Fibroblast of skin of scalp (primary cell): ENCODE measurements at regions not wholly inside any gene's neighbourhood (a gene's known extent, or its start where the extent isn't known, plus 50 kb on each side); places are given as distances from the start of the nearest gene placed in this dataset.

ENCODE experiments used
- DNase-seq: peaks from one replicate; pipeline ENCODE4 v3.0.0-alpha.2; 2013

GRCh38 chr4:176981074-176981473, 188.4 kb upstream of the VEGFC start:
- DNase-seq = no peak

DNA sequence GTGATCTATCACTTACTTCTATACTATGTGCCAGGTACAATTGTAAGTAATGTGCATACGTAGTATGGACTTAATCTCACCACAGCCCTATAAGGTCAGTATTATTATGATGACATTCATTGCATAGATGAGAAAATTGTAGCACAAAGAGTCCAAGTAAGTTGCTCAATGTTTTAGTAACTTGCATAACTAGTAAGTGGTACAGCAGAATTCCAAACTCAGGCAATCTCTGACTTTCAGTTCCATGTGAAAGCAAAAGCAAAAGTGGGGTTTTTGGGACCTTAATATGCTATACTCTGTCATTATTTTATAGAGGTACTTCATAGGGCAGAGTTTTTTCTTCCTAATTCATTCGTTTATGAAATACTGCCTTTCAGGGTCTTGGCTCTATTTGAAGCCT, 188.8 kb upstream of the VEGFC start:
- DNase-seq = peak; percentile 25

DNA sequence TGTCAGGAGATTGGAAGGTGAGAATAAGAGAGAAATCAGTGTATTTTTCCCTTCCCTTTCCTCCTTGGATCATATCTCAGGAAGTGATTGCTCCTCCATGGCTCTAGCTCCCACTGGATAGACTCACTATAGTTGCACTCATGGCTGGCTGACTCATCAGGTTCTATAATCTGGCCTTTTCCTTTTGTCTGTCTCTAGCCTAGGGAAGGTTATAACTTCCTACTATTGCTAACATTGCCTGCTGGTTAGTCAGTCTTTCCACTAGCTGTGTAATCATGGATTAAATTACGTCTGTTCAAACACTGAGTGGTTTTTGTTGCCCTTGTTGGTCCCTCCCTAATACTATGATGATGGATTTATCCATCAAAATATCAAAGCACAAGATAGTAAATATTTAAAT, 195.5 kb upstream of the VEGFC start:
- peak; percentile 92 for DNase-seq

- DNase-seq = no peak
Observed at GRCh38 chr4:176989186-176989585, 196.5 kb upstream of the VEGFC start.

DNA sequence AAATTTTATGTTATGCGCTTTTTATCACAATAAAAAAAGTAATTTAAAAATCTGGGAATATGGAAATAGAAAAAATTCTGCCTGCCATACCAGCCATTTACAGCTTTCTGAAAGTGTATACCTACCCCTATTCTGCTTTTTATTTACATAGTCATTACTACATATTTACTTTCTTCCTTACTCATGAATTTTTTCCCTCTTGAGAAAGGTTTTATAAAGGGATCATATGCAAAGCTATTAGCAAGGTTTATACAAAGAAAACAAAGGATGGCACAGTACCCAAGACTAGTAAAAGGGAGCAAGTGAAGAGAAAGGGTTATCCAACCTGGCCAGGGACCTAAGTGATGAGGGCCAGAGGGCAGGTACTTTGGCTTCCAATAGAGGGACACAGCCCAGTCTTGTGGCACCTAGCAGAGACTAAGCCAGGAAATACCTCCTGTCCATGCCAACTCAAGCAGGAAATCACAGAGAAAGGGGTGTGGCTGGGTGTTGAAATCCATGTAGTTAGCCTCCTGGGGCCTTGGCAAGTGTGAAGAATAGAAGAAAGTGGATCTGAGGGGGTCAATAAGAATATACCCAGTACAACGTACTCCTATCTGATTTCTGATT, 207.3 kb upstream of the VEGFC start:
- DNase-seq = no peak

GRCh38 chr4:177001271-177002175, 208.8 kb upstream of the VEGFC start:
- peak; percentile 36 for DNase-seq

DNA sequence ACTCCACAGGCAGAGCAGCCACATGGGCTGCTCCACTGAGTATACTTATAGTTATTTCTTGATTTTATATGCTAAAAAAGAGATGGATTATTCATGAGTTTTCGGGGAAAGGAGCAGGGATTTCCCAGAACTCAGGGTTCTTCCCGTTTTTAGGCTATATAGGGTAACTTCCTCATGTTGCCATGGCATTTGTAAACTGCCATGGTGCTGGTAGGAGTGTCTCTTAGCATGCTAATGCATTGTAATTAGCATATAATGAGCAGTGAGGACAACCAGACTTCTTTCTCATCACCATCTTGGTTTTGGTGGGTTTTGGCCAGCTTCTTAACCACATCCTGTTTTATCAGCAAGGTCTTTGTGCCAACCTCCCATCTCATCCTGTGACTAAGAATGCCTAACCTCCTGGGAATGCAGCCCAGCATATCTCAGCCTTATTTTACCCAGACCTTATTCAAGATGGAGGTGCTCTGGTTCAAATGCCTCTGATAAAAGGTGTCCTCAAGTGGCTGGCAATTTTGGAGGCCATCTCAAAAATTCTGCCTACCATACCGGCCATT, 213.0 kb upstream of the VEGFC start:
- peak; percentile 74 for DNase-seq

- peak; percentile 41 for DNase-seq
Observed at GRCh38 chr4:177006331-177006730, 213.6 kb upstream of the VEGFC start.

DNA sequence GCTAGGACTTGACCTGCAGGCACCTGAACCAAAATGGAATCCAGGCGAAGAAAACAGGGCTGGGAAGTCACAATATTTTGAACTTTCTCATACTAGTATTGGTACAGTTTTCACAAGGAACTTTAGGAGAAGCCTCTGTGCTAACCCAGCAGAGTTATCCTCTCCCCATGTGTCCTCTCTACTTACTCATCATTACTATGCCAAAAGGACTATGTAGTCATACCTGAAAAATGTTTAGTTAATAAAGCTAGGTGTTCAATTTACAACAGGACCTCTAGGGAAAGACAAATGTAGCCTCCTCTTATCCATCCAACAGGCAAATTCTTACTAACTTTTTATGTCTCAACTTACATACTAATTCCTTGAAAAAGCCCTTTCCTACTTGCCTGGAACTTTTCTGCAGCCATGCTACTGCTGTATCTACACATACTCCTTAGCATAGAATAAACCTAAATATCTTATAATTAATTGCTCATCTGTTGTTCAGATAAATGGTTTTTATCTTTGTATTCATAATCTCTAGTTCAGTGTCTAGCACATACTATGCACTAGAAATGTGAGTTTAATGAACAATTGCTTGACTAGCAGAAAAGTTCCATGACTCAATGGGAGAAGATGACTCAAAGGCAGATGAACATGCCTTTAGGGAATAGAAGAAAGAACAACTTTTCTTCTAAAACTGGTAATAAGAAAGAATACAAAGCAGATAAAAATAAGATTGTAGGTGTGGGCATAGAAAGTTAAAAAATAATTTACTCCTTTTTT, 215.5 kb upstream of the VEGFC start:
- peak; percentile 65 for DNase-seq

GRCh38 chr4:177008836-177009501, 216.2 kb upstream of the VEGFC start:
- DNase-seq = no peak

- DNase-seq = no peak
Observed at GRCh38 chr4:177010418-177010817, 217.7 kb upstream of the VEGFC start.

DNA sequence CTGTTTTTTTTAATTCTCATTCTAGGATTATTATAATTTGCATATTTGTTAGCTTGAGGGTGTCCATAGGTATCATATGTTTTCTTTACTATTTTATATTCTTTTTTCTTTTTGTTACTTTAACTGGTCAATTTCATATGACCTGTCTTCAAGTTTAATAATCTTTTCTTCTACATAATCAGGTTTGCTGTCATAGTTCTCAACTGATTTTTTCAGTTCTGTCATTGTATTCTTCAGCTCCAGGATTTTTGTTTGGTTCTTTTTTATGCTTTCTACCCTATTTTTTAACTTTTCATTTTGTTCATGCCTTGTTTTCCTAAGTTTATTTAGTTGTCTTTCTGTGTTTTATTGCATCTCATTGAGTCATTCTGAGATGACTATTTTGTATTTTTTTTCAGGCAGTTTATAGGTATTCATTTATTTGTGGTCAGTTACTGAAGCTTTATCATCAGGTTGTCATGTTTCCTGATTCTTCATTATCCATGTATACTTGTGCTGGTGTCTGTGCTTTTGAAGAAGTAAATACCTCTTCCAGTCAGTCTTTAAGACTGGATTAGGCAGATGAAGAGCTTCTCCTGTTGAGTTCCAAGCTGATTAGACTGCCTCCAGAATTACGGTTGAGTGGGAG, 220.3 kb upstream of the VEGFC start:
- DNase-seq = no peak

- peak; percentile 76 for DNase-seq
Observed at GRCh38 chr4:177016541-177017141, 223.9 kb upstream of the VEGFC start.

DNA sequence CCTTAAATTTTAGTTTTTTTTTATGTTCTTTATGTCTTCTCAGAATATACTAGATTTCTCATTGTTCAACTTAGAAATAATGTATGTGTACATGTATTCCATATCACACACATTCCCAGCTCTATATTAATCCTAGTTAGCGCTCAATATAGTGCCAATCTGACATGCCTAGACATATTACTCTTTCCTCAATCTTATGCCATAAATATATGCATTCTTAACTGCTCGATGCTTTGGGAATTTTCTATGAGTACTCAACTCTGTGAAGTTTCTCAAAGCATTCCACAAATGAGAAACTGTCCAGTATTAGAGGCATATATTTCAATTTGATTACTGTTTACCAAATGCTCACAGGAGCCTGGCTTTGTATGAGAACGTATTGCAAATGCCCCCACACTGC, 231.2 kb upstream of the VEGFC start:
- DNase-seq = no peak

DNA sequence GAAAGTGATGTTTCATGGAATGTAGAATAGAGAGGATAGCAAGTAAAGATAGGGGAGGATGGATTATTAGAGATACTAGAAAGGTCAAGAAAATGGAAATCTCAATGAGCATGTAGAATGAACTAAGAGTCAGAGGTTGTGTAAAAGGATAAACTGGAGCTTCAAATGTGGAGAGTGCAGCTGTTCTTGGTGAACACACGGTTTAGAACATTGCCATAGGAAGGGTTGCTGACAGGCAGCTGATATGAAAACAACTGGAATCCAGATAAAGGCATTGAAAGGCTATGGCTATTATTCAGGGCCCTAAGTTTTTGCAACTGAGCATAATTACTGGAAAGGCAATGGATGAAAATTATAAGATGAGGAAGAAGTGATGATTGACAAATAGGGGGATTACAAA, 239.6 kb upstream of the VEGFC start:
- no peak for DNase-seq

- no peak for DNase-seq
Observed at GRCh38 chr4:177033135-177033534, 240.4 kb upstream of the VEGFC start.

- no peak for DNase-seq
Observed at GRCh38 chr4:177033632-177034031, 240.9 kb upstream of the VEGFC start.

DNA sequence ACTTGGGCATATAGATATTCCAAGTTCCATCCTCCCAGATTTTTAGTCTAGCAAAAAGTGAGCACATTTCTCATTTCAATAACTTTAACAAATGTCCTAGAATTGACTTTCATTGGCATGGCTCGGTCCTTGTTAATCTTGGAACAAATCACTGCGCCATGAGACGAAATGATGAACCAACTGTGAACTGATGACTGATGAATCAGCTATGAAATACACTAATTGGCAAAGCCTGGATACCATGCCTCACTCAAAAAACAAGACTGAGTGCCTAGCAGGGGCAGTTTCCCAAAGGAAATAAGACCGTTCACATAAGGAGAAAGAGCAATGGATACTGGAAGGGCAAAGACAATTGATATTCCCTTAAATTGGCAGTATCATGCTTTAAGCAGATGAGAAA, 248.6 kb upstream of the VEGFC start:
- peak; percentile 38 for DNase-seq

DNA sequence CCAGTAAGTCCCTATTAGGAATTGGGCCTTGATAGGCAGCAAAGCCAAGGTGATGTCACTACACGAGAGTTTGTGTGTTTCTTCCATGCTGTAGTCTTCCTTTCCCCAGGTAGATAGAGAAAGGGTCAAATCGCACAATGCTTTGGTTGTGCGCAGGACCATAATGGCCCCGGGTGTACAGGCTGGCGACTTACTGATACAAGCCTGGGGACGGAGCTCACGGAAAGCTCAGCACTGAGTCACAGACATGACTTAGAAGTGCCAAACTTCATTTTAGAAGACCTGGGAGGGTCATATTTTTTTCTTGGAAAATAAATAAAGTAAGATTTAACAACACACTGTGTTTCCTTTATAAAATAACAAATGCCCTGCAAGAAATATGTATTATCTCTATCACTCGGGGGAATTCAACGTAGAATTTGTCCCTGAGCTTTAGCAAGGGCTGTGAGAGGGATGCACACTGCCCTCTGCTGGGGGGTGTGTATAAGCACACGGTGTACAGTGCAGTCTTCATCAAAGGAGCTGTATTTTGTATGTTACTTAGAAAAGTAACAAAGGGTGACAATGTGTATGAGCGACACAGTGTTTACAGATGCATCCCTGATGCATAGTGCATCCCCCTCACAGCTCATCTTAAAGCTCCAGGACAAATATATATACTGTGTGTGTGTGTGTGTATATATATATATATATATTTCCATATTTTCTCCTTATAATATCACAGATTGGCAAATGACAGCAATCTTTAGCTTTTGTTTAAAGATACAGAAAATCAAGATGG, 254.5 kb upstream of the VEGFC start:
- peak; percentile 88 for DNase-seq

GRCh38 chr4:177047851-177048174, 255.1 kb upstream of the VEGFC start:
- peak; percentile 51 for DNase-seq
